Parathyroid adenoma (tissue), 2 donors: ENCODE measurements at regions not wholly inside any gene's neighbourhood (a gene's known extent, or its start where the extent isn't known, plus 50 kb on each side); places are given as distances from the start of the nearest gene placed in this dataset.

Source experiments
- H2AFZ ChIP-seq: fragments of 300-600 bp; sonication (generic); one replicate; pipeline ENCODE4 v1.7.0; 2017; ENCODE audit warnings: antibody characterized with exemption, mild to moderate bottlenecking
- H3K27ac ChIP-seq: fragments of 300-600 bp; sonication (generic); one replicate; pipeline ENCODE4 v1.7.0; 2017
- H3K27me3 ChIP-seq: fragments of 300-600 bp; sonication (generic); one replicate; pipeline ENCODE4 v1.7.0; 2017; ENCODE audit warnings: low read length; ENCODE audit not compliant: control insufficient read depth, insufficient read depth
- H3K36me3 ChIP-seq: fragments of 300-600 bp; sonication (generic); one replicate; pipeline ENCODE4 v1.7.0; 2017; ENCODE audit warnings: low read length; ENCODE audit not compliant: control insufficient read depth, insufficient read depth
- H3K4me1 ChIP-seq: fragments of 300-600 bp; sonication (generic); one replicate; pipeline ENCODE4 v1.7.0; 2017; ENCODE audit warnings: control low read depth
- H3K4me2 ChIP-seq: fragments of 300-600 bp; sonication (generic); one replicate; pipeline ENCODE4 v1.7.0; 2017; ENCODE audit warnings: low read length
- H3K4me3 ChIP-seq: fragments of 300-600 bp; sonication (generic); one replicate; pipeline ENCODE4 v1.7.0; 2017; ENCODE audit warnings: low read depth, low read length
- H3K79me2 ChIP-seq: fragments of 300-600 bp; sonication (generic); one replicate; pipeline ENCODE4 v1.7.0; 2017; ENCODE audit warnings: control low read depth
- H3K9ac ChIP-seq: fragments of 300-600 bp; sonication (generic); one replicate; pipeline ENCODE4 v1.7.0; 2017; ENCODE audit warnings: mild to moderate bottlenecking
- H3K9me3 ChIP-seq: fragments of 300-600 bp; sonication (generic); one replicate; pipeline ENCODE4 v1.7.0; 2017; ENCODE audit warnings: low read length; ENCODE audit not compliant: control insufficient read depth
- CTCF ChIP-seq: fragments of 300-600 bp; sonication (generic); IDR thresholded peaks from one replicate; pipeline ENCODE4 v1.7.0; 2017; ENCODE audit warnings: antibody characterized with exemption, mild to moderate bottlenecking
- donor health status: primary hyperparathyroidism.

- Histone ChIP-seq H3K9me3 (no peaks in the 10 kb centered on the region), H3K27ac (no peak overlapping the region), H3K9ac (no peak overlapping the region)
Measured at GRCh38 chr14:49527221-49527620, 59.0 kb downstream of the RPS29 start.

GRCh38 chr14:49526101-49526500 lies 60.1 kb downstream of the RPS29 start:
- no peak overlapping the region for H3K27ac ChIP-seq
- H3K4me3 ChIP-seq: no peak overlapping the region
- no peaks in the 10 kb centered on the region for H3K36me3 ChIP-seq
- H3K9me3 ChIP-seq: no peaks in the 10 kb centered on the region
- H3K4me1 ChIP-seq: no peaks in the 10 kb centered on the region
- H3K27me3 ChIP-seq: no peaks in the 10 kb centered on the region
- TF ChIP-seq CTCF: no peak
- H2AFZ ChIP-seq: no peak overlapping the region
- no peaks in the 10 kb centered on the region for H3K79me2 ChIP-seq
- H3K9ac ChIP-seq: no peak overlapping the region
- no peak overlapping the region for H3K4me2 ChIP-seq

More at GRCh38 chr14:49527221-49527620, 59.0 kb downstream of the RPS29 start:
- Histone ChIP-seq H3K79me2 (no peaks in the 10 kb centered on the region), H3K4me2 (no peak overlapping the region), H2AFZ (no peak overlapping the region), H3K4me3 (no peak overlapping the region), H3K27me3 (no peaks in the 10 kb centered on the region), H3K36me3 (no peaks in the 10 kb centered on the region), H3K4me1 (no peaks in the 10 kb centered on the region)
- no peak for TF ChIP-seq CTCF

- Histone ChIP-seq H3K4me1 (no peaks in the 10 kb centered on the region), H3K9me3 (no peaks in the 10 kb centered on the region), H3K4me3 (no peak overlapping the region), H3K36me3 (no peaks in the 10 kb centered on the region), H3K27ac (no peak overlapping the region), H3K79me2 (no peaks in the 10 kb centered on the region), H3K9ac (no peak overlapping the region), H2AFZ (no peak overlapping the region), H3K4me2 (no peak overlapping the region), H3K27me3 (no peaks in the 10 kb centered on the region)
- no peak for TF ChIP-seq CTCF
Measured at GRCh38 chr14:49516286-49516685, 69.9 kb downstream of the RPS29 start.

GRCh38 chr14:49512571-49512970 lies 73.6 kb downstream of the RPS29 start:
- H2AFZ ChIP-seq: no peak overlapping the region
- no peaks in the 10 kb centered on the region for H3K79me2 ChIP-seq
- no peak for TF ChIP-seq CTCF
- no peaks in the 10 kb centered on the region for H3K9me3 ChIP-seq
- no peaks in the 10 kb centered on the region for H3K36me3 ChIP-seq
- H3K27ac ChIP-seq: no peak overlapping the region
- H3K4me1 ChIP-seq: no peaks in the 10 kb centered on the region
- H3K4me2 ChIP-seq: no peak overlapping the region
- H3K9ac ChIP-seq: no peak overlapping the region
- H3K4me3 ChIP-seq: no peak overlapping the region
- H3K27me3 ChIP-seq: no peaks in the 10 kb centered on the region

- TF ChIP-seq CTCF: no peak
- no peak overlapping the region for H3K27ac ChIP-seq
- no peak overlapping the region for H3K9ac ChIP-seq
- H3K4me2 ChIP-seq: no peak overlapping the region
- H3K79me2 ChIP-seq: no peaks in the 10 kb centered on the region
- no peak overlapping the region for H2AFZ ChIP-seq
- no peak overlapping the region for H3K4me3 ChIP-seq
- H3K9me3 ChIP-seq: no peaks in the 10 kb centered on the region
- no peaks in the 10 kb centered on the region for H3K4me1 ChIP-seq
- no peaks in the 10 kb centered on the region for H3K36me3 ChIP-seq
- no peaks in the 10 kb centered on the region for H3K27me3 ChIP-seq
Measured at GRCh38 chr14:49512147-49512551, 74.0 kb downstream of the RPS29 start.
